Muscle of arm (tissue), 1 donor: ENCODE measurements at regions not wholly inside any gene's neighbourhood (a gene's known extent, or its start where the extent isn't known, plus 50 kb on each side); places are given as distances from the start of the nearest gene placed in this dataset.
"Not testable (repeated sequence)": the region's sequence is repeated elsewhere in the genome, so short reads cannot be mapped to it uniquely, and the experiment has no call there.

Experiments used
- DNase-seq: peaks from one replicate; pipeline ENCODE4 v3.0.0-alpha.2; 2013

- DNase-seq, result no peak
These were observed 131.2 kb upstream of the TBX3 start for GRCh38 chr12:114815026-114815795.

- DNase-seq, result no peak
These were observed 129.1 kb upstream of the TBX3 start for GRCh38 chr12:114812858-114813761.

GRCh38 chr12:114812384-114812783, 128.4 kb upstream of the TBX3 start:
- DNase-seq, result no peak

GRCh38 chr12:114809097-114809496, 125.1 kb upstream of the TBX3 start:
- DNase-seq, result no peak

GRCh38 chr12:114801381-114801780, 117.4 kb upstream of the TBX3 start:
- DNase-seq, result not testable (repeated sequence)

GRCh38 chr12:114800566-114800965, 116.6 kb upstream of the TBX3 start:
- DNase-seq, result not testable (repeated sequence)

- DNase-seq, result no peak
These were observed 115.9 kb upstream of the TBX3 start for GRCh38 chr12:114799574-114800487.

DNA sequence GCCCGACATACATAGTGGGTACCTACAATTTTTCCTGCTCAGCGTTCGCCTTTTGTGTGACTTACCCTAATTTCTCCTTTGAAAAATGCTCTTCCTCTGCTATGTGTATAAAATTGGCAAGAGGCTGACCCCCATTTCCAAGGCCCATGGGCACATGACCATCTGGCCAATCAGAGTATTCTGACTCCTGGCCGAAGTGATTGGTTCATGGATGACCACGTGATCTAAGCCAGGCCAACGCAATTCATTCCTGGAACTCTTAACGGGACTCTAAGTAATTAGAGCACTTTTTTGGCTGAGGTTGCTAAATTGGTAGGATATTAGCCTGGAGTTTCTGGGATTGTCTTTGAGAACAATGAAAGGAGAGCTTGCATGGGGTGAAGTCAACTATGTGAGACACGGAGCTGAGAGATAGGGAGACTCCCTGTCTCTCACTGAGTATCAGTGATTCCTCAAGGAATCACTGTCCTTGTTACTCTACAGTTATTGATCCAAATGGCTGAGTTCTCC, 110.1 kb upstream of the TBX3 start:
- no peak for DNase-seq

DNA sequence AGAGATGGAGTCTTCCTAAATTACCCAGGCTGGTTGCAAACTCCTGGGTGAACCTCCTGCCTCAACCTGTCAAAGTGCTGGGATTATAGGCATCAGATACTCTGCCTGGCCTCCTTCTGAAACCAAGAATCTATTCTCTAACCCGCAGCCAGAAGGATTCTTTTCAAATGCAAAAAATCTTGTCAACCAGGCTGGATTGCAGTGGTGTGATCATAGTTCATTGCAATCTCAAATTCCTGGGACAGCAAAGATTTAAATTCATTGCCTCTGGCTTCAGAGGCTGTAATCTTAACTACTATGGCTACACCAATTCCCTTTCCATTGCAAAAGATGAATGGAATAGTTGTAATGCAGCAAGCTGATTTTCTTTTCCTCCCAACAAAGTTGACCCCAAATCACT, 106.3 kb upstream of the TBX3 start:
- DNase-seq, result no peak

GRCh38 chr12:114789821-114790220, 105.8 kb upstream of the TBX3 start:
- DNase-seq, result no peak

GRCh38 chr12:114789276-114789675, 105.3 kb upstream of the TBX3 start:
- DNase-seq, result no peak

- no peak for DNase-seq
These were observed 100.6 kb upstream of the TBX3 start for GRCh38 chr12:114784526-114784925.

DNA sequence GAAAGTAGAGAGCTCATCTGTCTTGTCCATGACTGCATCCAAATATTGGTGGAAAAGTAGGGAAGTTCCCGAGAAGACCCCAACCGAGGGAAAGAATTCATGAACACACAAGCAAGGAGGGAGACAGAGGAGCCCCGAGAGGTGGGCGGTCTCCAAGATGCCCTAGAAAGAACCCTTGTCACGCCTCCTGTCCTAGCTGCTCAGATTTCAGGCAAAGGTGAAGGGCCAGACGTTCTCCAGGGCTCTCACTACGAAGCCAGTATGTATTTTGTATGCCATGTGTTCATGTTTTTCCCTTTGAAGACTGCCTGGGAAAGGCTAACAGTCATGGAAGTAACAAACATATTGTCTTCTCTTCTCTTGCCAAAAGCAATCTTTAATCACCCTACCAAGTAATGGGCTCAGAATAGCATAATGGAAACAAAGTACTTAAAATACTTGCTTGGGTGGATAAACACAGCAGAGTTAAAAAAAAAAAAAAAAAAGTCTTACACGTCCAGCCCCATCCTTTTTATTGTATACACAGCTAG, 99.2 kb upstream of the TBX3 start:
- DNase-seq, result no peak

DNA sequence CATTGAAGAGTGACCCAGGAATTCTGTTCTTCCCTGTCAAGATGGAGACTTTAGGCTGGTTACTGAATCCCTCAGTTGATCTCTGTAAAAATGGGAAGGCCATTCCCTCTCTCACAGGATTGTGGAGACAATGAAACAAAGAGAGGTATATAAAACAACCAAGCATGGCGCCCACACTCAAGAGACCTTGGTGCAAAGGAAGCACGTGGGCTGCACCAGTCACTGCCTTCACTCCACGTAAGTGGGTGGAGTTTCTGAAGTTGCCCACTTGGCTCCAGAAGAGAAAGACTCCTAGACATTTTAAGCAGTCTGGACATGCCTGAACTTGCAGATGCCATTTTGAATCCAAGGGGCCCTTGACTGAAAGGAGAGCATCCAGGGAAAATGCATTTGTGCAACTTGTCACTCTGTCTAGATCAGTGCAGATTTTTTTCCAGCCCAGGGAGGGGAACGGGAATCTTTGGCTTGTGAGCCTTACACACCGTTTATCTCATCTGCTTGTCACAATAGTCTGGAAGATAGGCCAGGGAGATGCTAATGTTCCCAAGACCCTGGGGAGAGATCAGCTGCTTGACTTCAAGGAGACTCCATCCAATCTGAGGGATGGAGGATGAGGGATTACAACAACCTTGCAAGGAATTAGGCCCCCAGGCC, 96.9 kb upstream of the TBX3 start:
- DNase-seq, result no peak

DNA sequence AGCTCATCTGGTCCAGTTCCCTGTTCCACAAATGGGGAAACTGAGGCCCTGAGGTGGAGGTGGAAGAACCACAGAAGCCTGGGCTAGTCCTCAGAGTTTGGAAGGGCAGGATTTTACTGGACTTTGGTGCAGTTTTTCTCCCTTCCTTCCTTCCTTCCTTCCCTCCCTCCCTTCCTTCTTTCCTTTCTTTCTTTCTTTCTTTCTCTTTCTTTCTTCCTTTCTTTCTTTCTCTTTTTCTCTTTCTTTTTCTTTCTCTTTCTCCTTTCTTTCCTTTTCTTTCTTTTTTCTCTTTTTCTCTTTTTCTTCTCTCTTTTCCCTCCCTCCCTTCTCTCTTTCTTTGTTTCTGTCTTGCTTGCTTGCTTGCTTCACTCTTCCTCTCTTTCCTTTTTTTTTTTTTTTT, 95.7 kb upstream of the TBX3 start:
- no peak for DNase-seq

DNA sequence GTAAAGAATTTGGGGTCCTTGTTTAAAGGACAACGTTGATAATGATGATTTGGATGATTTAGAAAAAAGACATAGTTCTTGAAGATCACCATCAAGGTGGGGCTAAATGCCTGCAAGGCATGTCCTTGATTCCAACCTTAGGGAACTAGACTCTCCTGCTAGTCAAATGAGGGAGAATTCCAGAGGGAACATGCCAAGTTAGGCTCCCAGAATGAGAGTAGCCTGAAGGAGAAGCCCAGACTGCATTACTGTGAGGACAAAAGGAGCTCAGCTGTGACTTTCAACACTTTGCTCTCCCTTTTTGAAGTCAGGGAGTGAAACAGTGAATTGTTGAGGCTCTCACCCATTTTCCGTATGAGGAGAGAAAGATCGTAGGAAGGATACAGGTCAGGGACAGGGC, 95.2 kb upstream of the TBX3 start:
- DNase-seq, result no peak

- DNase-seq, result no peak
These were observed 92.9 kb upstream of the TBX3 start for GRCh38 chr12:114776731-114777442.

GRCh38 chr12:114774699-114775098, 90.7 kb upstream of the TBX3 start:
- DNase-seq, result no peak

DNA sequence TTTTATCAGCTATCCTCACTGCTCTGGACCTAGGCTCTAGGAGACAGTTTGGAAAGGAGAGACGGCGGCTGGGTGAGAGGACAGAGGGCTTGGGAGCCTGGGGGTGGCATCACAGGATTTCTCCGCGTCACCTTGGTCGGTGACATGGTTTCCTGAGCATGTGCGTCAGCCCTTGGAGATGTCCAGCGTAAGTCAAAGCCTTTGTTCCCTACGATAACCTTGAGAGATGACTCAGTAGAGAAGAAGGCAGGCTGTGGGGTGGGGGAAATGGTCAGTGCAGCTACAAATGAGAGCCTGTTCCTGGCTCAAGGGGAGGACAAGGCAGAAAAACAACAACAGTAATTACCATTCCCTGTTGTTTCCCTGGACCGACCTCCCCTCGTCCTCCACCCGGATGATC, 90.2 kb upstream of the TBX3 start:
- no peak for DNase-seq

- no peak for DNase-seq
These were observed 86.3 kb upstream of the TBX3 start for GRCh38 chr12:114770323-114770722.
